ENCODE measurements at regions not wholly inside any gene's neighbourhood (a gene's known extent, or its start where the extent isn't known, plus 50 kb on each side); places are given as distances from the start of the nearest gene placed in this dataset.

GRCh38 chr3:66816090-66816761 lies 181.9 kb upstream of the KBTBD8 start:
- Histone ChIP-seq H3K4me1 (ENCODE audit: insufficient read depth, low read length, poor library complexity, severe bottlenecking) (peaks cover 12% of the 10 kb centered on the region), H3K4me3 (ENCODE audit: low read depth, low read length, poor library complexity, severe bottlenecking) (no peak overlapping the region), H3K27me3 (replicated peaks; ENCODE audit: insufficient read depth, low read depth, low read length, poor library complexity) (no peaks in the 10 kb centered on the region), H3K27ac (ENCODE audit: low read depth, low read length, poor library complexity, severe bottlenecking) (no peak overlapping the region), H3K9me3 (ENCODE audit: low read depth, low read length, poor library complexity, severe bottlenecking) (no peaks in the 10 kb centered on the region), H3K36me3 (ENCODE audit: insufficient read depth, low read length, poor library complexity, severe bottlenecking) (no peaks in the 10 kb centered on the region)
- intact Hi-C loops (cut with micrococcal nuclease; ENCODE audit: unreplicated experiment): loop anchor here (2.0 to 5.0 kb wide), 2 partner anchors 274 to 539 kb away; no protein-coding TSS in a partner anchor
- POLR2A ChIA-PET (ENCODE audit: low non-redundant PET): no interaction called here
- peak; percentile 84 for DNase-seq (ENCODE audit: low spot score)
- no TSS peak for BruUV-seq (replicated peaks)
- peak; percentile 46; the same call in 1 of the 2 replicates for TF ChIP-seq CTCF (conservative IDR thresholded peaks at IDR 0.05; ENCODE audit: low read depth, low read length)
- no peak for TF ChIP-seq EZH2 (IDR thresholded peaks at IDR 0.05; ENCODE audit: borderline replicate concordance, low read depth, low read length, poor library complexity, severe bottlenecking)
- CTCF ChIA-PET: interaction anchor here (0.7 to 1.1 kb wide), 2 partner anchors 276 to 479 kb away, joined by 3 to 5 read pairs; no protein-coding TSS in a partner anchor

- ChIA-PET POLR2A (ENCODE audit: low non-redundant PET) (no interaction called here), CTCF (no interaction called here)
- Histone ChIP-seq H3K36me3 (ENCODE audit: insufficient read depth, low read length, poor library complexity, severe bottlenecking) (no peaks in the 10 kb centered on the region), H3K4me3 (ENCODE audit: low read depth, low read length, poor library complexity, severe bottlenecking) (no peak overlapping the region), H3K27me3 (replicated peaks; ENCODE audit: insufficient read depth, low read depth, low read length, poor library complexity) (no peaks in the 10 kb centered on the region), H3K4me1 (ENCODE audit: insufficient read depth, low read length, poor library complexity, severe bottlenecking) (peaks cover 9% of the 10 kb centered on the region), H3K27ac (ENCODE audit: low read depth, low read length, poor library complexity, severe bottlenecking) (no peak overlapping the region), H3K9me3 (ENCODE audit: low read depth, low read length, poor library complexity, severe bottlenecking) (no peaks in the 10 kb centered on the region)
- DNase-seq (ENCODE audit: low spot score): no peak
- intact Hi-C loops (cut with micrococcal nuclease; ENCODE audit: unreplicated experiment): loop anchor here (2.0 to 5.0 kb wide), 3 partner anchors 276 to 541 kb away; no protein-coding TSS in a partner anchor
- TF ChIP-seq EZH2 (IDR thresholded peaks at IDR 0.05; ENCODE audit: borderline replicate concordance, low read depth, low read length, poor library complexity, severe bottlenecking) (no peak), CTCF (conservative IDR thresholded peaks at IDR 0.05; ENCODE audit: low read depth, low read length) (no peak)
- BruUV-seq (replicated peaks): no TSS peak
Observed at GRCh38 chr3:66817951-66818557, 180.1 kb upstream of the KBTBD8 start.

DNA sequence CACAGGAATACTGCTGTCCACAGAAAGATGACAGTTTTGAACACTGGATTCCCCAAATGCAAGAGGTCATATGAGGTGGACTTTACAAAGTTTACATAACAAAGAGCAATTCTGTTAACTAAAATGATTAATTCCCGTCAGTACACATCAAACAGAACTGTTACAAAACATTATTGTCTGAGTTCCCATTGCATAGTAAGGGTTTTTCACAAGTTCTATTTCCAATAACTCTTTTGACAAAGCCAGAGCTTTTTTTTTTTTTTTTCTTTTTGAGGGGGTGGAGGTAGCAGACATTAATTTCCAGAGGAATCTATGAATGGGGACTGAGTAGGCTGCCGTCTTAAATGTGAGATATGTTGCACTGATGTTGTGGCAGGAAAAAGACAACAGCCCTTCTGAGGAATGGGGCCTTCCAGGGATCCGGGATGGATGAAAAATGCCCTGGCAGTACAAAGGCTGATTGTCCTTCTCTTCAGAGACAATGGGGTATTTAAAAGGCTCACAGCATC lies 178.1 kb upstream of the KBTBD8 start:
- no peak overlapping the region for H3K27ac ChIP-seq (ENCODE audit: low read depth, low read length, poor library complexity, severe bottlenecking)
- no peaks in the 10 kb centered on the region for H3K9me3 ChIP-seq (ENCODE audit: low read depth, low read length, poor library complexity, severe bottlenecking)
- no TSS peak for BruUV-seq (replicated peaks)
- no peaks in the 10 kb centered on the region for H3K27me3 ChIP-seq (replicated peaks; ENCODE audit: insufficient read depth, low read depth, low read length, poor library complexity)
- H3K4me1 ChIP-seq (ENCODE audit: insufficient read depth, low read length, poor library complexity, severe bottlenecking): peaks cover 9% of the 10 kb centered on the region
- no peak for DNase-seq (ENCODE audit: low spot score)
- TF ChIP-seq EZH2 (IDR thresholded peaks at IDR 0.05; ENCODE audit: borderline replicate concordance, low read depth, low read length, poor library complexity, severe bottlenecking) (no peak), CTCF (conservative IDR thresholded peaks at IDR 0.05; ENCODE audit: low read depth, low read length) (no peak)
- ChIA-PET POLR2A (ENCODE audit: low non-redundant PET) (no interaction called here), CTCF (interaction anchor here (1.2 kb wide), 1 partner anchor 17 kb away, joined by 3 read pairs; no protein-coding TSS in a partner anchor)
- no peaks in the 10 kb centered on the region for H3K36me3 ChIP-seq (ENCODE audit: insufficient read depth, low read length, poor library complexity, severe bottlenecking)
- intact Hi-C loops (cut with micrococcal nuclease; ENCODE audit: unreplicated experiment): loop anchor here (2.0 to 5.0 kb wide), 3 partner anchors 278 to 568 kb away; no protein-coding TSS in a partner anchor
- no peak overlapping the region for H3K4me3 ChIP-seq (ENCODE audit: low read depth, low read length, poor library complexity, severe bottlenecking)
